Fibroblast of pulmonary artery (primary cell): ENCODE measurements at regions not wholly inside any gene's neighbourhood (a gene's known extent, or its start where the extent isn't known, plus 50 kb on each side); places are given as distances from the start of the nearest gene placed in this dataset.

ENCODE experiments used
- DNase-seq: peaks from one replicate; pipeline ENCODE4 v3.0.0-alpha.2; 2010; ENCODE audit warnings: low read depth
- H3K4me3 ChIP-seq: replicated peaks from 2 replicates; pipeline ENCODE4 v1.5.1; 2011; ENCODE audit warnings: low read depth, mild to moderate bottlenecking, control low read depth, low read length, moderate library complexity
- CTCF ChIP-seq: IDR thresholded peaks from 2 replicates; pipeline ENCODE4 v1.5.1; 2011; ENCODE audit warnings: mild to moderate bottlenecking, control low read depth, low read length, inconsistent platforms; ENCODE audit errors: missing control alignments

GRCh38 chr11:33480626-33481025, 220.0 kb downstream of the C11orf91 start:
- H3K4me3 ChIP-seq, result no peak overlapping the region
- no peak for DNase-seq
- TF ChIP-seq CTCF, result no peak

GRCh38 chr11:33479231-33479630, 221.4 kb downstream of the C11orf91 start:
- no peak for TF ChIP-seq CTCF
- no peak for DNase-seq
- H3K4me3 ChIP-seq, result no peak overlapping the region

GRCh38 chr11:33478111-33478573, 221.0 kb downstream of the HIPK3 start:
- TF ChIP-seq CTCF, result no peak

GRCh38 chr11:33476945-33477606, 219.9 kb downstream of the HIPK3 start:
- TF ChIP-seq CTCF, result no peak
- H3K4me3 ChIP-seq, result no peak overlapping the region
- peak; percentile 55 for DNase-seq

More at GRCh38 chr11:33478111-33478573, 221.0 kb downstream of the HIPK3 start:
- no peak for DNase-seq
- H3K4me3 ChIP-seq, result no peak overlapping the region

GRCh38 chr11:33475993-33476392, 218.8 kb downstream of the HIPK3 start:
- TF ChIP-seq CTCF, result no peak
- DNase-seq, result peak; percentile 91
- H3K4me3 ChIP-seq, result no peak overlapping the region

- TF ChIP-seq CTCF, result no peak
Observed at GRCh38 chr11:33474866-33475265, 217.7 kb downstream of the HIPK3 start.

GRCh38 chr11:33471541-33471940, 214.4 kb downstream of the HIPK3 start:
- TF ChIP-seq CTCF, result no peak
- no peak for DNase-seq
- H3K4me3 ChIP-seq, result no peak overlapping the region

More at GRCh38 chr11:33474866-33475265, 217.7 kb downstream of the HIPK3 start:
- no peak for DNase-seq
- H3K4me3 ChIP-seq, result no peak overlapping the region
